Stimulated activated CD4-positive, alpha-beta T cell treated with anti-CD3 and anti-CD28 coated beads, Interleukin-12 subunit alpha, Interleukin-12 subunit beta, amount 100 ng/mL, for 24 hours (primary cell): ENCODE measurements at regions not wholly inside any gene's neighbourhood (a gene's known extent, or its start where the extent isn't known, plus 50 kb on each side); places are given as distances from the start of the nearest gene placed in this dataset.
"Not testable (repeated sequence)": the region's sequence is repeated elsewhere in the genome, so short reads cannot be mapped to it uniquely, and the experiment has no call there.

Experiments
- DNase-seq, 2 experiments: peaks; one replicate each; pipeline ENCODE4 v3.0.0-alpha.2; 2020; ENCODE audit warnings: low read depth in 2 of 2

DNA sequence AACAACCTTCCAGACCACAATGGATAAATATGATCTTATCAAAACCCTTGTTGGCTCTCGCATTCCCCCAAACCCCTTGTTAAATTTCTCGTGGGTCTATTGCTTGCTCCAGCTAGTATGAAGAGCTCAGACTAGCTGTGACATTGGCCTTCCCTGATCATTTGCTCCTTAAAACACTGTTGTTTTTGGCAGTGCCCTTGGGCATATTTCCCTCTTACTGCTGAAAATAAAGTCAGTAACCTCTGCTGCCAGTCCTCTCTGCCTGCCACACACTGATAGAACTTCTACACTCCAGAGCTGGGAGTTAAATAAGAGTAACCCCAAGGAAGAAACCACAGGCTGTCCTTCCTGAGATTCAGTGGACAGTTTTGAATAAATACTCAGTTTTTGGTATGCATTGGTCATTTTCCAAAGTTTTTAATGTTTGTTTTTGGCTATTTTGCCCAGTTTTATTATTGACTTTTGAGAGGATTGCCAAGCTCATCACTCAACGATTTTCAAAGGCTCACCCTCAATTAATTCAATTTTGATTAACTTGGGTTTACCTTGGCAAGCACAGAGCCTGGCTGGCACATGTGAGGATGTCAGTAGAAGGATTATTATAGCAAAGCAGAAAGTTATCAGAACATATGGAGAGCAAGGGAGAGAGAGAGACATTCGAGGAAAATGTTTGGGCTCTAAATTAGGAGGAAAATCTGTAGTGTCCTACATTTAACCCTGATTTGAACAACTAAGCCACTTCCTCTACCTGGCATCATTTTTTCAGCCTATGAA, 84.3 kb upstream of the SYN3 start:
- no peak for DNase-seq

DNA sequence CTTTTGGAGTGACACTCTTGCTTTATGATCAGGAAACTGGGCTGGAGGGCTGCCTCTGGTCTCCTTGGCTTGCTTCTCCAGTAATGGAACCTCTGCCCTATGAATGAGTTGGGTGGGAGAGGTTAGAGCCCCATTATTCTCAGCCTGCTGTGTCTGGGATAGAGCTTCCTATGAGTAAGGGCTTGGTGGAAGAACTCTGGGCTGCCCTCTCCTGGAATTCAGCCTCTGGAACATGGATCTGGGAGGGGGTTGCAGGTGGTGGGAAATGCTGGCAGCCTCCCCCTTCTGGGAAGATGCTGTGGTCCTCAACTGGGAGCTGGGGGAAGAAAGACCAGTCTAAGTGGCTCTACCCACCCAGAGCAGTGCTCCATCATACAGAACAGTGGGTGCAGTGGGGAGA, 81.8 kb upstream of the SYN3 start:
- DNase-seq, result no peak

DNA sequence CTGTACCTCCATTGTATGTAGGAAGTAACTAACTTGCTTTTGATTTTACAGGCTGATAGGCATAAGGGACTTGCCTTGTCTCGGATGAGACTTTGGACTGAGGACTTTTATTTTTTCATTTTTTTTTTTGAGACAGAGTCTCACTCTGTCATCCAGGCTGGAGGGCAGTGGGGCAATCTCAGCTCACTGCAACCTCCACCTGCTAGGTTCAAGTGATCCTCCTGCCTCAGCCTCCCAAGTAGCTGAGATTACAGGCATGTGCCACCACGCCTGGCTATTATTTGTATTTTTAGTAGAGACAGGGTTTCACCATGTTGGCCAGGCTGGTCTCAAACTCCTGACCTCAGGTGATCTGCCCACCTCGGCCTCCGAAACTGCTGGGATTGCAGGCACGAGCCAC, 80.2 kb upstream of the SYN3 start:
- DNase-seq, result not testable (repeated sequence)

DNA sequence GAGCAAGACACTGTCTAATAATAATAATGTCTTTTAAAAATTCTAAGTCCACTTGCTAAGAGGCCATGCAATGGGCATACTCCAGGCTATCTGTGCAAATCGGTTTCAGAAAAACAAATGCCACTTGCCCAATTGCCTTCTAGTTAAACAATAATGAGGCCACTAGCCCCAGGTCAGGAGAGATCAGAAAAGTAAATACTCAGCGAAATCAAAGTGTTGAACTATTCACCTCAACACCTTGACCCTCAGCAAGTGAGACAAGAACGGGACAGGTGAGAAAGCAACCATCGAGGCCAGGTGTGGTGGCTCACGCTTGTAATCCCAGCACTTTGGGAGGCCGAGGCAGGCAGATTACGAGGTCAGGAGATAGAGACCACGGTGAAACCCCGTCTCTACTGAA, 72.3 kb upstream of the SYN3 start:
- DNase-seq, result no peak

DNA sequence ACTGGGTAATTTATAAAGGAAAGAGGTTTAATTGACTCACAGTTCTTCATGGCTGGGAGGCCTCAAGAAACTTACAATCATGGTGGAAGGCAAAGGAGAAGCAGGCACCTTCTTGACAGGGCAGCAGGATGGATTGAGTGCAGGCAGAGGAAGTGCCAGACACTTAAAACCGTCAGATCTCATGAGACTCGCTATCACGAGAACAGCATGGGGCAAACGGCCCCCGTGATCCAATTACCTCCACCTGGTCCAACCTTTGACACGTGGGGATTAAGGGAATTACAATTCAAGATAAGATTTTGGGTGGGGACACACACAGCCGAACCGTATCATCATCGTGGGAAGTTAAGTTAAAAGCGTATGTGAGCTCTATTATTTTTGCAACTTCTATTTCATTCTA, 71.4 kb upstream of the SYN3 start:
- no peak for DNase-seq

DNA sequence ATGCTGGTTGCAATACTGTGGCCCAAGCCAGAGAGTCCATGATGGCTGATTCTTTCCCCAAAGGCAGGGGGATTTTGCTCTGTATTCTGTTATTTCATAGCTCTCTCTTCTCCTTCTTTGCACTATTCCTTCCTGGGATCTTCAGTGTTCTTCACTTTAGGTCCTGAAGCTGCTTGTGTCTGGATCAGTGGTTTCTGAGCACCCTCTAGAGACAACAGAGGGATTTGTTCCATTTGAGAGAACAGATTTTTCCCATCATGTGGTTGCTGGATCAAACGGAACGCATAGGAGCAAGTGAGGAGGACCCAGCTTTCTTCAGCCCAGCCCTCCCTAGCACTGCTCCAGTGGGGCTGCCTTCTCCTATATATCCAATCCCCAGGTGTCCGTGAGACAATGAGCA, 68.7 kb upstream of the SYN3 start:
- no peak for DNase-seq

DNA sequence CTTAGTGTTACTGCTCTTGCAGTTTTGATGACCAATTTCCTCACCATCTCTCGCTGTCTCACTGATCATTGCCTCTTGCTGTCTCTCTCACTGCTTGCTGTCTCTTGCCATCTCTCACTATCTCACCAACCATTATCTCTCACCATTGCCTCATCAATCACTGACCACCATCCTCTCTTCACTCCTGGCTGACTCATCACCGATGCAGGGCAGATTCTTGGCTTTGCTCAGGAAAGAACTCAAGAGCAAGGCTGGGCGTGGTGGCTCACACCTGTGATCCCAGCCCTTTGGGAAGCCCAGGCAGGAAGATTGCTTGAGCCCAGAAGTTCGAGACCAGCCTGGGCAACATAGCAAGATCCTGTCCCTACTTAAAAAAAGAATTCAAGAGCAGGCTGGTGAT, 66.3 kb upstream of the SYN3 start:
- DNase-seq, result no peak

DNA sequence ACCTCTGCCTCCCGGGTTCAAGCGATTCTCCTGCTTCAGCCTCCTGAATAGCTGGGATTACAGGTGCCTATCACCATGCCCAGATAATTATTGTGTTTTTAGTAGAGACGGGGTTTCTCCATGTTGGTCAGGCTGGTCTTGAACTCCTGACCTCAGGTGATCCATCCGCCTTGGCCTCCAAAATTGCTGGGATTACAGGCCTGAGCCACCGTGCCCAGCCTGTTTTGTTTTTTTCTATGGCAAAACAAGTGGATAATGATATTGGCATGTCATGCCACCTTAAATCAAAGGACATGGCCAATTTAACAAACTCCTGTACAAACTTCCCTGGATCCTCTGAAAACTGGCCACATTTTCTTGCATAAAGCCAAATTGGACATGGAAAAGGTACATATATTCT, 64.3 kb upstream of the SYN3 start:
- DNase-seq, result not testable (repeated sequence)

DNA sequence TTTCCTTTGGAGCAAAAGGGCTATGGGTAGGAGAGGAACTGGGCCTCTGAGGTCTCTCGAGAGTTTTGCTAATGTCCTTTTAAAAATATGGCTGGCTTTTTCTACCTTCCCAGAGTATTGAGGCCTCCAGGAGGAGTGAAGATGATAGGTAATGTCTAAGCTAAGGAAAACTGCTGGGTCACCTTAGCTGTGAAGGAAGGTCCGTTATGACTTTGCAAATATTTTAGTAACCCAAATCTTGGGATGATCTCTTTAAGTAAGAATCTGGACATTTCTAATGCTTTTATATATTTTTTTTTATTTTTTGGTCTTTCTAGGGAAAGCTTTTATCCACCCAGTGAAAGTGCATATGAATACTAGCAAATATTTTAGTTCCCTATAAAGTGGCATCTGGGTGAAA, 60.9 kb upstream of the SYN3 start:
- DNase-seq, result no peak

DNA sequence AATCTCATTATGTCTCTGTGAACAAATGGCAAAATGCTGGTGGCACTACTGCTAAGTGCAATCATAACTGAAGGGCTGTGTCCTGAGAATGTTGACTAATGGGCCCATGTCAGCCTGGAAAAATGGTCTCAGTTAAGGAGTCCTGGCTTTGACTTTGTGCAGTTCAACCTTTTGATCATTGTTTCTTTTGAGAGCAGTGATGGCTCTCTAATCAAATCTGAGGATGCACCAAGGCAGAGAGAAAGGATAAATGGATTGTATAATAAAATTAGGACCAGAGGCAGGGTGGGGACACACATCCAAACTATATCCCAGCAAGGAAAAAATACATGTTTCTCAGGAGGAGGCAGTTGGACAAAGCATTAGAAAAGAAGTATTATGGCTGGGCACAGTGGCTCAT, 59.6 kb upstream of the SYN3 start:
- no peak for DNase-seq

DNA sequence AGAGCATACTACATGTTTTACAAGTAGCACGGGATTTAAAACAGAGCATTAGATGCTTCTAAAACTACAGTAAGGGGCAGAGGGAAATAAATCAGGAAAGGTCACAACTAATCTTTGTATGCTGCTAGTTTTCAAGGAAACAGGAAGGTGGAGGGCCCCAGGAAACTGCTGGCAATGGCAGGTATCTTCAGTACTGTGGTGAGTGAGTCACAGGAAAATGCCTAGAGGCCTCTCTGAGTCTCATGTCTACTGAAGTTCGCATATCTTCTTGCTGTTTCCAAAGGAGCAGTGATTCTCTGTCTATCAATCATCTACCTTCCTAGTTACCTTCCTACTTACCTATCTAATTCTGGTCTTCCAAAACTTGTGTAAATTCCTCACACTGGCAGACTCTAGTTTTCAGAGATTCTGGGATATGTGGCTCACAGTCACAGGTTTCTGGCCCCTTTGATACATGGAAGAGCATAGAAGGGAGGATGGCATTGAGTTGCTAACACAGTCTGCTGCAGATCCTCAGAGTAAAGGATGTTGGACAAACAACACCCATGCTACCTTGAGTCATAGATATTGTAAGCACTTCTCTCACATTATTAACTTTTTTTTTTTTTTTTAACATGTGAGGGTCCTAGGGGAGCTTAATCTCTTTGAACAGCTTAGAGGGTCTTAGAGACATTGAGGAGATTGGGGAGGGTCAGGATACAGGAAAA, 58.8 kb upstream of the SYN3 start:
- no peak for DNase-seq

DNA sequence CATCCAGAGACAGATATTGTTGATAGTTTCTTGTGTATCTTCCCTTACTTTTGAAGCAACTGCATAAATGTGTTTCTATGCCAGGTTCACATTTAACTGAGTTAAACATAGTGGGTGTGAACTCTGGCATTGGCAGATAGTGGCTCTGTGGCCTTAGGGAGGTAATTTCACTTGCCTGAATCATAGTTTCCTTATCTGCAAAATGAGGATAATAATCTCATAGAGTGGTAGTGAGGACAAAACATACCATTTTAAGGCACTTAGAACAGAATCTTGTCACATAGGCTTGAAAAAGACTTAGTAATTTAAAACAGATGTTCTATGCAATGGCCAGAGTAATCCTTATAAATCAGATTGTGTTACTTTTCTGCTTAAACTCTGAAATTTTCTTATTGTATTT, 56.4 kb upstream of the SYN3 start:
- no peak for DNase-seq

DNA sequence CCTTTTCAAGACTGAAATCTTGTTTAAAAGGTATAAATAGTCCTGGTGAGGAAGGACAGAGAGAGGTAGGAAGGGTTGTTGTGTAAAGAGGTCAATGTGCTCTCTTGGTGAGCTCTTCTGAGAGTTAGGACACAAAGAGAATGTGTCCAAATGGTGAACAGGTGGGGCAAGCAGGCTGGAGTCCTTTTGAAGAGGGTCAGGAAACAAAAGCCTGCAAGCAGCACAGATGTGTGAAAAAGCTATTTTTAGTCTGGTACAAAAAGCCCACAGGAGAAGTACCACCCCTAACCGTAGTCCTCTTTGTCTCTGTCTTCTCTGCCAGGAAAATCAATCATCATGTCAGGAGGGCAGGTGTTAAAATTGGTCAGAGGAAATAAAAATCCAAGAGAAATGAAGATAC, 54.4 kb upstream of the SYN3 start:
- DNase-seq, result no peak

DNA sequence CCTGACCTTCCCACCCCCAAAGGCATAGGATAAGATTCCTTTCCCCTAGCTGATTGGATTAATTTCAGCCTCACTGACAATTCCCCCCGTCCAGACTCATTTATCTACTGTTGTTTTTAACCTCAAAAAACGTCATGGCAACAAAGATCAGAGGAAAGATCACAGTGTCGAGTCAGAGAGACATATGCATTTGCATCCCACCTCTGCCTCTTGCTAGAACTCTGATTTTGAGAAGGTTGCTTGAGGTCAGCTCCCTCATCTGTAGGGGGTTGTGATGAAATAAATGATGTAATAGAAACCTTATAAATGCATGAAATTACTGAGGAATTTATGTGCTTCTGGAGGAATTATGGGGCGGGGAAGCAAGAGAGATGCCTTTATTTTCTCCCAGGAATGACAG, 53.3 kb upstream of the SYN3 start:
- no peak for DNase-seq

DNA sequence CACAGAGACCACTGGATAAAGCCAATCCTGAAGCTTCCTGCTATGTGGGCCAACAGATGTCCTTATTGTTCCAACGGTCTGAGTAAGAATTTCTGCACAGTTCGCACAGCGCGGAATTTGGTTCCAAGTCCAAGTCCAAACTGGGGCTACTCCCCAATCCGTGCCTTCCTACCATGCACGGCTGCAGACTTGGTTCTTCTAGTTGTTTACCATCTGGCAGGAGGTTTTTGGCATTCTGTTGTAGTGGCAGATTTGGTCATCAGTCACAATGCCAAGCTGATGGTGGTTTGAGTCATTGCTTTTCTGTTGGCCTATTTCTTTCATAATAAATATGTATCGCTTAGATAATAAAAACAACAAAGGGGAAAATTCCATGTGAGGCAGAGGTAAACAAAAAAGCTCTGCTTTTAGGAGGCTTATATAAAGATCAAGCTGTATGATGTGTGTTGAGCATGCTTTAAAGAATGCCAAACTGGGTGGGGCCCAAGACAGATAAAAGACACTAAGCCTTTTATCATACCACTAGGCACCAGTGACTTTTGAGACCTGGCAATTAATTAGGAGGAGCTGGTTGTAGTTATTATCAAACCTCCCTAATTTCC, 52.5 kb upstream of the SYN3 start:
- DNase-seq, result no peak

DNA sequence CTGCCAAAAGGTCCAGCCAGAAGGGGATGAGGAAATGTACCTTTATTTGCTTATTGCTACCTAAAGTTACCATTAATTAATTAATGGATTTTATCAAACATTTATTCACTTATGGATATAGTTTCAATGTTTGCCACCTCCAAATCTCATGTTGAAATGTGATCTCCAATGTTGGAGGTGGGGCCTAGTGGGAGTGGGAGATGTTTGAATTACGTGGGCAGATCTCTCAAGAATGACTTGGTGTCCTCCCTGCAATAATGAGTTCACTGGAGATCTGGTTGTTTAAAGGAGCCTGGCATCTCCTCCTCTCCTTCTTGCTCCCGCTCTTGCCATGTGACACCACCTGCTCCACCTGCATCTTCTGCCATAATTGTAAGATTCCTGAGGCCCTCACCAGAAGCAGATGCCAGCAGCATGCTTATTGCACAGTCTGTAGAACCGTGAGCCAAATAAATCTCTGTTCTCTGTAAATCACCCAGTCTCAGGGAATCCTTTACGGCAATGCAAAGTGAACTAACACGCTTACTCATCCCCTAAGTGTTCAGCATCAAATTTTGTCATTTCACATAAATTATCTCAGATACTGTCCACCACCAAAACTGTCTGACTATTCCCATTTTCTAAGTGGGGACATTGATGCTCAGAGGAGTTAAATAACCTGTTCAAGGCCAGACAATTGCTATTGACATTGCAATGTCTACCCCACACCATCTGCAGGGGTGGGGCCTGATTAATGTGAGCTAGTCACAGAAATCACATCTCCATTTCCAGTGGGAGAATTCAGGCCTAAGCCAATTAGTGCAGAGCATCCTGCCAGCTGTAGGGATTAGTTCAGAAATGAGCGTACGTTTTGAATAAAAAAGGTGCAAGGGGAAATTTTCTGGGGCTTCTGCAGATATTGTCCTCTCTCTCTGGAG, 51.6 kb upstream of the SYN3 start:
- no peak for DNase-seq

DNA sequence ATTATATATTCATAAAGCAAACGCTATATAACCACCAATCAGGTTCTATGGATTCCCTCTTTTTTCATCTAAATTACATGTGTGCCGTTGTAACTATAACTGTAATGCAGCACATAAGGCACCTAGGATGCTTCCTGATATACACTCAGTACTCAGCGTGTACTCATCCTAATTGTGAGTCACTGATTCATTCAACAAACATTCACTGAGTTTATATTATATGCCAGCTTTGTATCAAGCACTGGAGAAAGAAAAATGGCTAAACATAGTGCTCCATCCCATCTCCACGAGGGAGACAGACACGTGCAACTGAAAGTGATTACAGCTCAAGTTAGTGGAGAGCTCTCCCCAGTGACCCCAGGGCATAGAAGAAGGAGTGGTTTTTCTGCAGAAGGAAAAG, 49.9 kb upstream of the SYN3 start:
- DNase-seq, result no peak
